Nephron (organoid): ENCODE measurements at regions not wholly inside any gene's neighbourhood (a gene's known extent, or its start where the extent isn't known, plus 50 kb on each side); places are given as distances from the start of the nearest gene placed in this dataset.

Experiments used
- H3K27ac Mint-ChIP-seq, 3 experiments: 2 replicates each; pipeline ENCODE4 v1.8.0; 2020; ENCODE audit warnings: mixed read lengths in 3 of 3, mild to moderate bottlenecking in 2 of 3, moderate library complexity in 1 of 3
- H3K27me3 Mint-ChIP-seq: 2 replicates; pipeline ENCODE4 v1.8.0; 2021; ENCODE audit warnings: low read depth, mild to moderate bottlenecking, moderate library complexity, mixed read lengths
- H3K36me3 Mint-ChIP-seq: 2 replicates; pipeline ENCODE4 v1.8.0; 2020; ENCODE audit warnings: low read depth, mixed read lengths
- H3K4me1 Mint-ChIP-seq: 2 replicates; pipeline ENCODE4 v1.8.0; 2020; ENCODE audit warnings: mixed read lengths
- H3K4me3 Mint-ChIP-seq, 3 experiments: 2 replicates each; pipeline ENCODE4 v1.8.0; 2020; ENCODE audit warnings: mild to moderate bottlenecking in 3 of 3, mixed read lengths in 3 of 3, moderate library complexity in 2 of 3
- H3K9me3 Mint-ChIP-seq: 2 replicates; pipeline ENCODE4 v1.8.0; 2020; ENCODE audit warnings: mixed read lengths
- TF ChIP-seq, protein P1 (sequence below), 3 experiments: fragments of 200-600 bp; sonication (generic); IDR thresholded peaks; one replicate each; pipeline ENCODE4 v1.5.0; 2021; ENCODE audit warnings: antibody characterized with exemption in 3 of 3; ENCODE audit not compliant: unreplicated experiment in 3 of 3

GRCh38 chr1:209491496-209491895 lies 92.0 kb upstream of the CAMK1G start:
- peaks cover 6% of the 10 kb centered on the region for H3K9me3 Mint-ChIP-seq
- H3K4me1 Mint-ChIP-seq, result peaks cover 17% of the 10 kb centered on the region
- H3K27ac Mint-ChIP-seq, result no peak overlapping the region
- TF ChIP-seq, protein P1, sequence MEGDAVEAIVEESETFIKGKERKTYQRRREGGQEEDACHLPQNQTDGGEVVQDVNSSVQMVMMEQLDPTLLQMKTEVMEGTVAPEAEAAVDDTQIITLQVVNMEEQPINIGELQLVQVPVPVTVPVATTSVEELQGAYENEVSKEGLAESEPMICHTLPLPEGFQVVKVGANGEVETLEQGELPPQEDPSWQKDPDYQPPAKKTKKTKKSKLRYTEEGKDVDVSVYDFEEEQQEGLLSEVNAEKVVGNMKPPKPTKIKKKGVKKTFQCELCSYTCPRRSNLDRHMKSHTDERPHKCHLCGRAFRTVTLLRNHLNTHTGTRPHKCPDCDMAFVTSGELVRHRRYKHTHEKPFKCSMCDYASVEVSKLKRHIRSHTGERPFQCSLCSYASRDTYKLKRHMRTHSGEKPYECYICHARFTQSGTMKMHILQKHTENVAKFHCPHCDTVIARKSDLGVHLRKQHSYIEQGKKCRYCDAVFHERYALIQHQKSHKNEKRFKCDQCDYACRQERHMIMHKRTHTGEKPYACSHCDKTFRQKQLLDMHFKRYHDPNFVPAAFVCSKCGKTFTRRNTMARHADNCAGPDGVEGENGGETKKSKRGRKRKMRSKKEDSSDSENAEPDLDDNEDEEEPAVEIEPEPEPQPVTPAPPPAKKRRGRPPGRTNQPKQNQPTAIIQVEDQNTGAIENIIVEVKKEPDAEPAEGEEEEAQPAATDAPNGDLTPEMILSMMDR (IDR thresholded peaks at IDR 0.05; ENCODE audit: unreplicated experiment in 3 of 3), result no peak
- H3K27me3 Mint-ChIP-seq, result no peaks in the 10 kb centered on the region
- H3K4me3 Mint-ChIP-seq, result no peak overlapping the region
- no peaks in the 10 kb centered on the region for H3K36me3 Mint-ChIP-seq

DNA sequence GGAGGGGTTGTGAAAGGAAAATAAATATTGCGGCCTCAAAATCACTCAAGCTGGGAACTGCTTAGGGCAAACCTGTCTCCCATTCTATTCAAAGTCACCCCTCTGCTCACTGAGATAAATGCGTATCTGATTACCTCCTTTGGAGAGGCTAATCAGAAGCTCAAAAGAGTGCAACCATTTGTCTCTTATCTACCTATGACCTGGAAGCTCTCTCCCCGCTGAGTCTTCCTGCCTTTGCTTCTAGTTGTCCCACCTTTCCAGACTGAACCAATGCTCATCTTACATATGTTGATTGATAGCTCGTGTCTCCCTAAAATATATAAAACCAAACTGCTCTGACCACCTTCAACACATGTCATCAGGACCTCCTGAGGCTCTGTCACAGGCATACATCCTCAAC lies 91.6 kb upstream of the CAMK1G start:
- peaks cover 8% of the 10 kb centered on the region for H3K9me3 Mint-ChIP-seq
- H3K27me3 Mint-ChIP-seq, result no peaks in the 10 kb centered on the region
- TF ChIP-seq, protein P1 (IDR thresholded peaks at IDR 0.05; ENCODE audit: unreplicated experiment in 3 of 3), result no peak
- peaks cover 17% of the 10 kb centered on the region for H3K4me1 Mint-ChIP-seq
- peaks cover 3% of the 10 kb centered on the region for H3K36me3 Mint-ChIP-seq
- no peak overlapping the region for H3K27ac Mint-ChIP-seq
- H3K4me3 Mint-ChIP-seq, result no peak overlapping the region

DNA sequence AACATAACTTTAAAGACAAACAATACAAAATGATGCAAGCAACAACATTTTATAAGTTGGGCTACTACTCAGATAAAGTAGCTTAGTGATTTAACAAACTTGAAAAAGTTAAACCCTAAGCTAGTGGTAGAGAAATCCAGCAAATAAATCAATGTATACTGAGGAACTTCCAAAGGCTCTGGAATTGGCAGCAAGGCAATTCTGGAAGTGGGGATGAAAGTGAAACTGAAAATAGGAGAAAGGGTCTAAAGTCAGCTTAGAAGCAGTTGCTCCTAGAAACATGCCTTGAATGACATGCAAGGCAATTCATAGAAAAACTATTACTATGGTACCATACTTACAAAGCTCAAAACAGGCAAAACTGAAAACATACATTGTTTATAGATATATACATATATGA lies 90.0 kb upstream of the CAMK1G start:
- H3K4me3 Mint-ChIP-seq, result no peak overlapping the region
- TF ChIP-seq, protein P1 (IDR thresholded peaks at IDR 0.05; ENCODE audit: unreplicated experiment in 3 of 3), result no peak
- H3K4me1 Mint-ChIP-seq, result peaks cover 17% of the 10 kb centered on the region

GRCh38 chr1:209497729-209498128 lies 85.8 kb upstream of the CAMK1G start:
- no peak overlapping the region for H3K27ac Mint-ChIP-seq
- peaks cover 10% of the 10 kb centered on the region for H3K4me1 Mint-ChIP-seq
- H3K9me3 Mint-ChIP-seq, result peaks cover 39% of the 10 kb centered on the region

More for the DNA sequence above, 90.0 kb upstream of the CAMK1G start:
- Mint-ChIP-seq H3K9me3 (peaks cover 20% of the 10 kb centered on the region), H3K36me3 (peaks cover 7% of the 10 kb centered on the region), H3K27ac (no peak overlapping the region), H3K27me3 (no peaks in the 10 kb centered on the region)

GRCh38 chr1:209500993-209501392 lies 82.5 kb upstream of the CAMK1G start:
- Mint-ChIP-seq H3K36me3 (peaks cover 13% of the 10 kb centered on the region), H3K9me3 (peaks cover 33% of the 10 kb centered on the region), H3K27me3 (no peaks in the 10 kb centered on the region), H3K4me3 (no peak overlapping the region), H3K4me1 (no peaks in the 10 kb centered on the region), H3K27ac (no peak overlapping the region)
- TF ChIP-seq, protein P1 (IDR thresholded peaks at IDR 0.05; ENCODE audit: unreplicated experiment in 3 of 3), result no peak

More at GRCh38 chr1:209497729-209498128, 85.8 kb upstream of the CAMK1G start:
- H3K27me3 Mint-ChIP-seq, result no peaks in the 10 kb centered on the region
- TF ChIP-seq, protein P1 (IDR thresholded peaks at IDR 0.05; ENCODE audit: unreplicated experiment in 3 of 3), result no peak
- H3K36me3 Mint-ChIP-seq, result peaks cover 13% of the 10 kb centered on the region
- H3K4me3 Mint-ChIP-seq, result no peak overlapping the region

DNA sequence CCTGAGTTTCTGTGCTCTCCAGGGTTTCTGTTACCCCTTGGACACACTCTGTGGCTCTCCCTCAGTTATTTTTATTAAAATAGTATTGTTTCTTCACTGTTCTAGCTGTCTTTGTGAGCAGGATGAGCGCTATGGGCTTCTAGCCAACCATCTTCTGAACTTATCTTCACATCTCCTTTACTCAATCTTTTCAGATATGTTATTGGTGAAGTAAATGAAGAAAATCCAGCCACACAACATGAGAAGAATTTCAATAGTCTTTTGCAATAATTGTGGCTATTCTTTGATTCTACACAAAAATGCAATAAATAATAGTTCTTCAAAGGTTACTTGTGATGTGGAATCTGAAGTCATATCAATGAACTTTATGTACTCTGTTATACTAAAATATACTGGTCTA lies 80.3 kb upstream of the CAMK1G start:
- peaks cover 23% of the 10 kb centered on the region for H3K9me3 Mint-ChIP-seq
- H3K4me1 Mint-ChIP-seq, result no peaks in the 10 kb centered on the region
- no peak overlapping the region for H3K4me3 Mint-ChIP-seq
- TF ChIP-seq, protein P1 (IDR thresholded peaks at IDR 0.05; ENCODE audit: unreplicated experiment in 3 of 3), result no peak
- H3K27ac Mint-ChIP-seq, result no peak overlapping the region
- peaks cover 9% of the 10 kb centered on the region for H3K36me3 Mint-ChIP-seq
- no peaks in the 10 kb centered on the region for H3K27me3 Mint-ChIP-seq
